ENCODE measurements at regions not wholly inside any gene's neighbourhood (a gene's known extent, or its start where the extent isn't known, plus 50 kb on each side); places are given as distances from the start of the nearest gene placed in this dataset.

GRCh38 chr7:45350896-45351295 lies 193.3 kb downstream of the RAMP3 start:
- no peak for DNase-seq (ENCODE audit: low read depth in 2 of 2)

- DNase-seq (ENCODE audit: low read depth in 2 of 2), result no peak
Measured at GRCh38 chr7:45358287-45358686, 200.7 kb downstream of the RAMP3 start.

GRCh38 chr7:45359250-45359649 lies 201.7 kb downstream of the RAMP3 start:
- no peak for DNase-seq (ENCODE audit: low read depth in 2 of 2)

GRCh38 chr7:45359776-45360175 lies 202.2 kb downstream of the RAMP3 start:
- DNase-seq (ENCODE audit: low read depth in 2 of 2), result no peak

GRCh38 chr7:45363669-45364068 lies 206.1 kb downstream of the RAMP3 start:
- no peak for DNase-seq (ENCODE audit: low read depth in 2 of 2)

- no peak for DNase-seq (ENCODE audit: low read depth in 2 of 2)
Measured at GRCh38 chr7:45365341-45365740, 207.8 kb downstream of the RAMP3 start.

GRCh38 chr7:45366475-45366874 lies 207.7 kb upstream of the ADCY1 start:
- DNase-seq (ENCODE audit: low read depth in 2 of 2), result no peak

GRCh38 chr7:45367026-45367425 lies 207.1 kb upstream of the ADCY1 start:
- DNase-seq (ENCODE audit: low read depth in 2 of 2), result no peak

GRCh38 chr7:45368129-45368807 lies 205.9 kb upstream of the ADCY1 start:
- no peak for DNase-seq (ENCODE audit: low read depth in 2 of 2)

- DNase-seq (ENCODE audit: low read depth in 2 of 2), result no peak
Measured at GRCh38 chr7:45384499-45384898, 189.7 kb upstream of the ADCY1 start.

GRCh38 chr7:45387837-45388236 lies 186.3 kb upstream of the ADCY1 start:
- DNase-seq (ENCODE audit: low read depth in 2 of 2), result no peak

- no peak for DNase-seq (ENCODE audit: low read depth in 2 of 2)
Measured at GRCh38 chr7:45389073-45389872, 184.9 kb upstream of the ADCY1 start.

- no peak for DNase-seq (ENCODE audit: low read depth in 2 of 2)
Measured at GRCh38 chr7:45390180-45390579, 184.0 kb upstream of the ADCY1 start.

GRCh38 chr7:45390731-45391130 lies 183.4 kb upstream of the ADCY1 start:
- no peak for DNase-seq (ENCODE audit: low read depth in 2 of 2)

GRCh38 chr7:45391618-45392451 lies 182.3 kb upstream of the ADCY1 start:
- no peak for DNase-seq (ENCODE audit: low read depth in 2 of 2)

GRCh38 chr7:45394117-45394708 lies 180.0 kb upstream of the ADCY1 start:
- DNase-seq (ENCODE audit: low read depth in 2 of 2), result no peak

- DNase-seq (ENCODE audit: low read depth in 2 of 2), result no peak
Measured at GRCh38 chr7:45399069-45399468, 175.1 kb upstream of the ADCY1 start.

- DNase-seq (ENCODE audit: low read depth in 2 of 2), result no peak
Measured at GRCh38 chr7:45400680-45401079, 173.5 kb upstream of the ADCY1 start.

- DNase-seq (ENCODE audit: low read depth in 2 of 2), result no peak
Measured at GRCh38 chr7:45401155-45401554, 173.0 kb upstream of the ADCY1 start.

GRCh38 chr7:45401851-45402250 lies 172.3 kb upstream of the ADCY1 start:
- no peak for DNase-seq (ENCODE audit: low read depth in 2 of 2)

GRCh38 chr7:45402480-45403218 lies 171.5 kb upstream of the ADCY1 start:
- no peak for DNase-seq (ENCODE audit: low read depth in 2 of 2)
